Stimulated activated naive CD8-positive, alpha-beta T cell treated with anti-CD3 and anti-CD28 coated beads, Interleukin-15, amount 100 ng/mL, for 72 hours (primary cell): ENCODE measurements at regions not wholly inside any gene's neighbourhood (a gene's known extent, or its start where the extent isn't known, plus 50 kb on each side); places are given as distances from the start of the nearest gene placed in this dataset.

Experiments used
- ATAC-seq: fragments of 150-1000 bp; cut with Tn5 transposase; 2 replicates; pipeline ENCODE4 v1.10.0; 2021; ENCODE audit warnings: mild to moderate bottlenecking, moderate library complexity
- DNase-seq, 2 donors: peaks; one replicate each; pipeline ENCODE4 v3.0.0; 2021 to 2022
- H3K27ac Mint-ChIP-seq, 2 donors: one replicate each; pipeline ENCODE4 v1.8.0; 2022; ENCODE audit warnings: mild to moderate bottlenecking in 2 of 2, mixed read lengths in 2 of 2, moderate library complexity in 2 of 2
- H3K27me3 Mint-ChIP-seq: one replicate; pipeline ENCODE4 v1.8.0; 2022; ENCODE audit warnings: mixed read lengths
- H3K4me1 Mint-ChIP-seq: one replicate; pipeline ENCODE4 v1.8.0; 2022; ENCODE audit warnings: mild to moderate bottlenecking, mixed read lengths
- H3K4me3 Mint-ChIP-seq, 2 donors: one replicate each; pipeline ENCODE4 v1.8.0; 2022; ENCODE audit warnings: mild to moderate bottlenecking in 2 of 2, mixed read lengths in 2 of 2, moderate library complexity in 1 of 2
- H3K9me3 Mint-ChIP-seq, 2 donors: one replicate each; pipeline ENCODE4 v1.8.0; 2022; ENCODE audit warnings: mixed read lengths in 2 of 2

- no peak for DNase-seq
- H3K4me1 Mint-ChIP-seq: no peaks in the 10 kb centered on the region
- H3K9me3 Mint-ChIP-seq: peaks cover 0 to 8% of the 10 kb centered on the region in 2 donors
- H3K4me3 Mint-ChIP-seq: no peak overlapping the region
- ATAC-seq: no peak
- H3K27ac Mint-ChIP-seq: no peak overlapping the region
- no peaks in the 10 kb centered on the region for H3K27me3 Mint-ChIP-seq
Measured at GRCh38 chr6:23320471-23321015, 751.2 kb downstream of the HDGFL1 start.

- Mint-ChIP-seq H3K27me3 (no peaks in the 10 kb centered on the region), H3K4me3 (no peak overlapping the region), H3K9me3 (peaks cover 0 to 8% of the 10 kb centered on the region in 2 donors), H3K27ac (no peak overlapping the region), H3K4me1 (no peaks in the 10 kb centered on the region)
- no peak for DNase-seq
- no peak for ATAC-seq
Measured at GRCh38 chr6:23323897-23324296, 754.5 kb downstream of the HDGFL1 start.

GRCh38 chr6:23325065-23325464 is 755.7 kb downstream of the HDGFL1 start:
- H3K9me3 Mint-ChIP-seq: peaks cover 0 to 8% of the 10 kb centered on the region in 2 donors
- no peak overlapping the region for H3K4me3 Mint-ChIP-seq
- H3K4me1 Mint-ChIP-seq: no peaks in the 10 kb centered on the region
- DNase-seq (no peak), ATAC-seq (no peak)
- no peaks in the 10 kb centered on the region for H3K27me3 Mint-ChIP-seq
- no peak overlapping the region for H3K27ac Mint-ChIP-seq

GRCh38 chr6:23327621-23328020 is 758.3 kb downstream of the HDGFL1 start:
- Mint-ChIP-seq H3K27me3 (no peaks in the 10 kb centered on the region), H3K4me3 (no peak overlapping the region), H3K4me1 (no peaks in the 10 kb centered on the region), H3K9me3 (no peaks in the 10 kb centered on the region), H3K27ac (no peak overlapping the region)
- ATAC-seq (no peak), DNase-seq (no peak)

GRCh38 chr6:23329086-23329485 is 759.7 kb downstream of the HDGFL1 start:
- no peaks in the 10 kb centered on the region for H3K27me3 Mint-ChIP-seq
- H3K4me1 Mint-ChIP-seq: no peaks in the 10 kb centered on the region
- DNase-seq (no peak), ATAC-seq (no peak)
- no peak overlapping the region for H3K4me3 Mint-ChIP-seq
- H3K9me3 Mint-ChIP-seq: no peaks in the 10 kb centered on the region
- H3K27ac Mint-ChIP-seq: no peak overlapping the region

- Mint-ChIP-seq H3K9me3 (no peaks in the 10 kb centered on the region), H3K4me1 (no peaks in the 10 kb centered on the region), H3K27ac (no peak overlapping the region), H3K4me3 (no peak overlapping the region), H3K27me3 (no peaks in the 10 kb centered on the region)
- ATAC-seq (no peak), DNase-seq (no peak)
Measured at GRCh38 chr6:23330632-23331031, 761.3 kb downstream of the HDGFL1 start.

- Mint-ChIP-seq H3K27me3 (no peaks in the 10 kb centered on the region), H3K9me3 (no peaks in the 10 kb centered on the region), H3K27ac (no peak overlapping the region), H3K4me1 (no peaks in the 10 kb centered on the region), H3K4me3 (no peak overlapping the region)
- ATAC-seq (no peak), DNase-seq (no peak)
Measured at GRCh38 chr6:23334360-23334759, 765.0 kb downstream of the HDGFL1 start.

GRCh38 chr6:23335894-23336293 is 766.5 kb downstream of the HDGFL1 start:
- ATAC-seq: no peak
- Mint-ChIP-seq H3K9me3 (no peaks in the 10 kb centered on the region), H3K27ac (no peak overlapping the region), H3K4me1 (no peaks in the 10 kb centered on the region), H3K4me3 (no peak overlapping the region), H3K27me3 (no peaks in the 10 kb centered on the region)
- DNase-seq: no peak

- Mint-ChIP-seq H3K27me3 (no peaks in the 10 kb centered on the region), H3K9me3 (no peaks in the 10 kb centered on the region), H3K27ac (no peak overlapping the region), H3K4me1 (no peaks in the 10 kb centered on the region), H3K4me3 (no peak overlapping the region)
- ATAC-seq (no peak), DNase-seq (no peak)
Measured at GRCh38 chr6:23339268-23339667, 769.9 kb downstream of the HDGFL1 start.

- DNase-seq: no peak
- H3K4me3 Mint-ChIP-seq: no peak overlapping the region
- no peaks in the 10 kb centered on the region for H3K4me1 Mint-ChIP-seq
- H3K9me3 Mint-ChIP-seq: no peaks in the 10 kb centered on the region
- ATAC-seq: no peak
- no peak overlapping the region for H3K27ac Mint-ChIP-seq
- H3K27me3 Mint-ChIP-seq: no peaks in the 10 kb centered on the region
Measured at GRCh38 chr6:23340271-23340670, 770.9 kb downstream of the HDGFL1 start.

GRCh38 chr6:23343610-23344306 is 774.4 kb downstream of the HDGFL1 start:
- H3K27ac Mint-ChIP-seq: no peak overlapping the region
- DNase-seq (no peak), ATAC-seq (no peak)
- no peaks in the 10 kb centered on the region for H3K27me3 Mint-ChIP-seq
- no peaks in the 10 kb centered on the region for H3K9me3 Mint-ChIP-seq
- no peaks in the 10 kb centered on the region for H3K4me1 Mint-ChIP-seq
- H3K4me3 Mint-ChIP-seq: no peak overlapping the region

GRCh38 chr6:23348185-23348584 is 777.8 kb upstream of the NRSN1 start:
- Mint-ChIP-seq H3K27me3 (no peaks in the 10 kb centered on the region), H3K4me3 (no peak overlapping the region), H3K9me3 (no peaks in the 10 kb centered on the region), H3K4me1 (no peaks in the 10 kb centered on the region), H3K27ac (no peak overlapping the region)
- no peak for ATAC-seq
- DNase-seq: no peak

GRCh38 chr6:23349521-23350147 is 776.4 kb upstream of the NRSN1 start:
- no peak overlapping the region for H3K27ac Mint-ChIP-seq
- H3K4me3 Mint-ChIP-seq: no peak overlapping the region
- DNase-seq: no peak
- no peak for ATAC-seq
- H3K27me3 Mint-ChIP-seq: no peaks in the 10 kb centered on the region
- no peaks in the 10 kb centered on the region for H3K4me1 Mint-ChIP-seq
- H3K9me3 Mint-ChIP-seq: no peaks in the 10 kb centered on the region

- Mint-ChIP-seq H3K27me3 (no peaks in the 10 kb centered on the region), H3K4me3 (no peak overlapping the region), H3K4me1 (no peaks in the 10 kb centered on the region), H3K27ac (no peak overlapping the region), H3K9me3 (no peaks in the 10 kb centered on the region)
- no peak for ATAC-seq
- DNase-seq: no peak
Measured at GRCh38 chr6:23350752-23351453, 775.1 kb upstream of the NRSN1 start.

- Mint-ChIP-seq H3K4me3 (no peak overlapping the region), H3K27ac (no peak overlapping the region), H3K9me3 (no peaks in the 10 kb centered on the region), H3K27me3 (no peaks in the 10 kb centered on the region), H3K4me1 (no peaks in the 10 kb centered on the region)
- no peak for DNase-seq
- ATAC-seq: no peak
Measured at GRCh38 chr6:23354004-23354403, 772.0 kb upstream of the NRSN1 start.

GRCh38 chr6:23357185-23357766 is 768.7 kb upstream of the NRSN1 start:
- H3K27me3 Mint-ChIP-seq: no peaks in the 10 kb centered on the region
- no peak overlapping the region for H3K27ac Mint-ChIP-seq
- H3K9me3 Mint-ChIP-seq: no peaks in the 10 kb centered on the region
- no peak overlapping the region for H3K4me3 Mint-ChIP-seq
- ATAC-seq (no peak), DNase-seq (no peak)
- H3K4me1 Mint-ChIP-seq: no peaks in the 10 kb centered on the region
